ENCODE measurements at regions not wholly inside any gene's neighbourhood (a gene's known extent, or its start where the extent isn't known, plus 50 kb on each side); places are given as distances from the start of the nearest gene placed in this dataset.

GRCh38 chr10:10361301-10361885 lies 656.3 kb upstream of the CELF2 start:
- Histone ChIP-seq H3K9me3 (ENCODE audit: control insufficient read depth, low read length) (no peaks in the 10 kb centered on the region), H3K27me3 (ENCODE audit: control insufficient read depth, insufficient read depth) (no peaks in the 10 kb centered on the region), H3K27ac (ENCODE audit: low read length) (no peak overlapping the region), H3K4me3 (ENCODE audit: low read length) (no peak overlapping the region), H3K4me1 (ENCODE audit: control insufficient read depth, insufficient read depth, low read length) (no peaks in the 10 kb centered on the region)
- DNase-seq (no peak), ATAC-seq (no peak)
- intact Hi-C loops (cut with DNase I): no loop called here
- 60% methylated on average over 3 of the region's 3 CpGs for WGBS

GRCh38 chr10:10362800-10363199 lies 654.9 kb upstream of the CELF2 start:
- WGBS: 83% methylated on average over 4 of the region's 4 CpGs
- DNase-seq: no peak
- Histone ChIP-seq H3K4me3 (ENCODE audit: low read length) (no peak overlapping the region), H3K27ac (ENCODE audit: low read length) (no peak overlapping the region), H3K4me1 (ENCODE audit: control insufficient read depth, insufficient read depth, low read length) (no peaks in the 10 kb centered on the region), H3K27me3 (ENCODE audit: control insufficient read depth, insufficient read depth) (no peaks in the 10 kb centered on the region), H3K9me3 (ENCODE audit: control insufficient read depth, low read length) (no peaks in the 10 kb centered on the region)
- no peak for ATAC-seq
- intact Hi-C loops (cut with DNase I): no loop called here

GRCh38 chr10:10363217-10363616 lies 654.5 kb upstream of the CELF2 start:
- Histone ChIP-seq H3K4me3 (ENCODE audit: low read length) (no peak overlapping the region), H3K9me3 (ENCODE audit: control insufficient read depth, low read length) (no peaks in the 10 kb centered on the region), H3K27ac (ENCODE audit: low read length) (no peak overlapping the region), H3K4me1 (ENCODE audit: control insufficient read depth, insufficient read depth, low read length) (no peaks in the 10 kb centered on the region), H3K27me3 (ENCODE audit: control insufficient read depth, insufficient read depth) (no peaks in the 10 kb centered on the region)
- DNase-seq (no peak), ATAC-seq (no peak)
- intact Hi-C loops (cut with DNase I): no loop called here
- 95% methylated on average over 6 of the region's 6 CpGs for WGBS

- H3K9me3 ChIP-seq (ENCODE audit: control insufficient read depth, low read length): no peaks in the 10 kb centered on the region
- WGBS: 84% methylated on average over 2 of the region's 2 CpGs
- ATAC-seq (no peak), DNase-seq (no peak)
- H3K27ac ChIP-seq (ENCODE audit: low read length): no peak overlapping the region
- intact Hi-C loops (cut with DNase I): no loop called here
- H3K27me3 ChIP-seq (ENCODE audit: control insufficient read depth, insufficient read depth): no peaks in the 10 kb centered on the region
- no peak overlapping the region for H3K4me3 ChIP-seq (ENCODE audit: low read length)
- no peaks in the 10 kb centered on the region for H3K4me1 ChIP-seq (ENCODE audit: control insufficient read depth, insufficient read depth, low read length)
Measured at GRCh38 chr10:10364902-10365301, 652.8 kb upstream of the CELF2 start.

- intact Hi-C loops (cut with DNase I): no loop called here
- ATAC-seq: no peak
- H3K27ac ChIP-seq (ENCODE audit: low read length): no peak overlapping the region
Measured at GRCh38 chr10:10365676-10366075, 652.0 kb upstream of the CELF2 start.

GRCh38 chr10:10366836-10367235 lies 650.8 kb upstream of the CELF2 start:
- 97% methylated on average over 1 of the region's 1 CpG for WGBS
- H3K27me3 ChIP-seq (ENCODE audit: control insufficient read depth, insufficient read depth): no peaks in the 10 kb centered on the region
- no peaks in the 10 kb centered on the region for H3K4me1 ChIP-seq (ENCODE audit: control insufficient read depth, insufficient read depth, low read length)
- no peaks in the 10 kb centered on the region for H3K9me3 ChIP-seq (ENCODE audit: control insufficient read depth, low read length)
- H3K4me3 ChIP-seq (ENCODE audit: low read length): no peak overlapping the region
- intact Hi-C loops (cut with DNase I): no loop called here
- H3K27ac ChIP-seq (ENCODE audit: low read length): no peak overlapping the region
- DNase-seq (no peak), ATAC-seq (peak in 1 of 2 donors; percentile 29)

More at GRCh38 chr10:10365676-10366075, 652.0 kb upstream of the CELF2 start:
- no peak overlapping the region for H3K4me3 ChIP-seq (ENCODE audit: low read length)
- no peaks in the 10 kb centered on the region for H3K4me1 ChIP-seq (ENCODE audit: control insufficient read depth, insufficient read depth, low read length)
- 77% methylated on average over 3 of the region's 3 CpGs for WGBS
- no peaks in the 10 kb centered on the region for H3K9me3 ChIP-seq (ENCODE audit: control insufficient read depth, low read length)
- H3K27me3 ChIP-seq (ENCODE audit: control insufficient read depth, insufficient read depth): no peaks in the 10 kb centered on the region
- DNase-seq: no peak

GRCh38 chr10:10367264-10367663 lies 650.4 kb upstream of the CELF2 start:
- Histone ChIP-seq H3K4me3 (ENCODE audit: low read length) (no peak overlapping the region), H3K4me1 (ENCODE audit: control insufficient read depth, insufficient read depth, low read length) (no peaks in the 10 kb centered on the region), H3K9me3 (ENCODE audit: control insufficient read depth, low read length) (no peaks in the 10 kb centered on the region), H3K27ac (ENCODE audit: low read length) (no peak overlapping the region), H3K27me3 (ENCODE audit: control insufficient read depth, insufficient read depth) (no peaks in the 10 kb centered on the region)
- WGBS: 74% methylated on average over 6 of the region's 6 CpGs
- intact Hi-C loops (cut with DNase I): no loop called here
- ATAC-seq (no peak), DNase-seq (no peak)

- no peak overlapping the region for H3K4me3 ChIP-seq (ENCODE audit: low read length)
- H3K9me3 ChIP-seq (ENCODE audit: control insufficient read depth, low read length): no peaks in the 10 kb centered on the region
- intact Hi-C loops (cut with DNase I): no loop called here
- DNase-seq: no peak
- WGBS: 75% methylated on average over 7 of the region's 7 CpGs
- H3K27ac ChIP-seq (ENCODE audit: low read length): no peak overlapping the region
- H3K4me1 ChIP-seq (ENCODE audit: control insufficient read depth, insufficient read depth, low read length): no peaks in the 10 kb centered on the region
- H3K27me3 ChIP-seq (ENCODE audit: control insufficient read depth, insufficient read depth): no peaks in the 10 kb centered on the region
- ATAC-seq: no peak
Measured at GRCh38 chr10:10368951-10369576, 648.6 kb upstream of the CELF2 start.

- intact Hi-C loops (cut with DNase I): no loop called here
- no peaks in the 10 kb centered on the region for H3K4me1 ChIP-seq (ENCODE audit: control insufficient read depth, insufficient read depth, low read length)
- DNase-seq (no peak), ATAC-seq (no peak)
- H3K9me3 ChIP-seq (ENCODE audit: control insufficient read depth, low read length): no peaks in the 10 kb centered on the region
- no peaks in the 10 kb centered on the region for H3K27me3 ChIP-seq (ENCODE audit: control insufficient read depth, insufficient read depth)
- no peak overlapping the region for H3K27ac ChIP-seq (ENCODE audit: low read length)
- H3K4me3 ChIP-seq (ENCODE audit: low read length): no peak overlapping the region
Measured at GRCh38 chr10:10385831-10386230, 631.8 kb upstream of the CELF2 start.

- Histone ChIP-seq H3K4me1 (ENCODE audit: control insufficient read depth, insufficient read depth, low read length) (no peaks in the 10 kb centered on the region), H3K9me3 (ENCODE audit: control insufficient read depth, low read length) (no peaks in the 10 kb centered on the region), H3K27me3 (ENCODE audit: control insufficient read depth, insufficient read depth) (no peaks in the 10 kb centered on the region), H3K4me3 (ENCODE audit: low read length) (no peak overlapping the region), H3K27ac (ENCODE audit: low read length) (no peak overlapping the region)
- no peak for ATAC-seq
- DNase-seq: no peak
- intact Hi-C loops (cut with DNase I): no loop called here
- 93% methylated on average over 4 of the region's 4 CpGs for WGBS
Measured at GRCh38 chr10:10389182-10389581, 628.5 kb upstream of the CELF2 start.

GRCh38 chr10:10392511-10392910 lies 625.2 kb upstream of the CELF2 start:
- H3K9me3 ChIP-seq (ENCODE audit: control insufficient read depth, low read length): no peaks in the 10 kb centered on the region

More at GRCh38 chr10:10392511-10392910, 625.2 kb upstream of the CELF2 start:
- no peaks in the 10 kb centered on the region for H3K4me1 ChIP-seq (ENCODE audit: control insufficient read depth, insufficient read depth, low read length)
- H3K27me3 ChIP-seq (ENCODE audit: control insufficient read depth, insufficient read depth): no peaks in the 10 kb centered on the region
- ATAC-seq: no peak
- H3K27ac ChIP-seq (ENCODE audit: low read length): no peak overlapping the region
- 91% methylated on average over 2 of the region's 2 CpGs for WGBS
- no peak for DNase-seq
- no peak overlapping the region for H3K4me3 ChIP-seq (ENCODE audit: low read length)
- intact Hi-C loops (cut with DNase I): no loop called here

Measured in right cardiac atrium (tissue), 5 donors.